GM21367 (cell line): ENCODE measurements at regions not wholly inside any gene's neighbourhood (a gene's known extent, or its start where the extent isn't known, plus 50 kb on each side); places are given as distances from the start of the nearest gene placed in this dataset.
"Not testable (repeated sequence)": the region's sequence is repeated elsewhere in the genome, so short reads cannot be mapped to it uniquely, and the experiment has no call there.

Experiments
- ATAC-seq: cut with Tn5 transposase; IDR thresholded peaks from one replicate; pipeline ENCODE4 v1.9.1; 2021; ENCODE audit not compliant: unreplicated experiment

DNA sequence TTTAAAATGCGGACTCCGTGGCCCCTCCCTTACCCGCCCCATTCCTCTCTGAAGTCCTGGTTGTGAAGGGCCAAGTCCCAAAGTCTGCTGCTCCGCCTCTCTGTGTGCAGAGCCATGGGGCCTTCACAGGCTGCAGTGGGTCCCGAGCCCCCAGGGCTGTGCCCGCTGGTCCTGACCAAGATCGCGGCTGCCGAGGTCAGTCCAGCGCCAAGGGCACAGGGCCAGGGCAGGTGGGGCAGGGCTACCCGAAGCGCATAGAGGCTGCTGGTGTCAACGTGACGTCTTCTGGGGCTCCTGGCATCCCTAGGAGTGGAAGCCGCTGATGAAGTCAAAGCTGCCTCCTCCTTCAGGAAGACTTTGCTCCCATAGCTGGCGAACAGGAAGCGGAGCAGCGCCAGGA lies 858.8 kb downstream of the TUBA3C start:
- not testable (repeated sequence) for ATAC-seq

DNA sequence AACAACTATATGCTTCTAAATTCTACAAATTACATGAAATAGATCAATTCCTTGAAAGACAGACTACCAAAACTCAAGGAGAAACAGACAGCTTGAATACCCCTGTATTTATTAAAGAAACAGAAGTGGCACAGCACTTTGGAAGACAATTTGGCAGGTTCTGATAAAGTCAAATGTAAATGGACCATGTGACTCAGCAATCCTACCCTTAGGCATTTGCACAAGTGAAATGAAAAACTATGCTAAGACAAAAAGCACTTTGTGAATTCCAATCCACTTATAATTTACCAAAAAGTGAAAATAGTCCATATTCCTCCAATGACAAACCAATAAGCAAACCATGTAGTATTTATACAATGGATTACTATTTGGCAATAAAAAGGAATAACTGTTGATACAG lies 862.0 kb downstream of the TUBA3C start:
- not testable (repeated sequence) for ATAC-seq

- not testable (repeated sequence) for ATAC-seq
Measured at GRCh38 chr13:18303240-18303813, 878.3 kb downstream of the TUBA3C start.

- not testable (repeated sequence) for ATAC-seq
Measured at GRCh38 chr13:18300968-18301367, 880.7 kb downstream of the TUBA3C start.

DNA sequence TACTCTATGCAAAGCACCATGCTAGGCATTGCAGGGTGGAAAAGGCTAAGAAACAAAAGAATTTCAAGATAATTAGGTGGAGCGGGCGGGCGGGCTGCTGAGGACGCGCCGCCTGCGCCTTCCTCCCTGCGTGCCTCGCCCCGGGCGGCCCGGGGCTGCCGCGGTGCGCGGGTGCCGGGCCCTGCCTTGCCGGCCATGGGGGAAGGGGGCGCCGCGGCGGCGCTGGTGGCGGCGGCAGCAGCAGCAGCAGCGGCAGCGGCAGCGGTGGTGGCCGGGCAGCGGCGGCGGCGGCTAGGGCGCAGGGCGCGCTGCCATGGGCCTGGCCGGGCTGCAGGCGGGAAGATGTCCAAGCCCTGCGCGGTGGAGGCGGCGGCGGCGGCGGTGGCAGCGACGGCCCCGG lies 884.3 kb downstream of the TUBA3C start:
- not testable (repeated sequence) for ATAC-seq

DNA sequence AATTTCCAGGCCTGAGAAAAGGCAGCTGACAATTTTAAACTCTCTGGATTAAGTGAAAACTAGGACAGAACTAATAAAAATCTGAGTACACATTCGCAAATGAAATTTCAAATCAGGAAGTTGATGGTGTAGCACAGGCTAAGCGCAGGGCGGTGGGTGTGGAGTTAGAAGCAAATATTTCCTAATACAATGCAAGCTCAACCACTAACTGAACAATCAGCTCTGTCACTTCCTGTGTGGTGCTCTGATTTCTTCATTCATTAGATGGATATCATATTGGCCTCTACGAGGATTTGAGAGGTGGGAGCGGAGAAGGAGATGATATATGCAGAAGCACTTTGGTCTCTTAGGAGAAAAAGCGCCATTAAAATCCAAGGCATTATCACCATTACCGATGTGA lies 885.0 kb downstream of the TUBA3C start:
- ATAC-seq = not testable (repeated sequence)

GRCh38 chr13:18294311-18294710 lies 887.3 kb downstream of the TUBA3C start:
- ATAC-seq = not testable (repeated sequence)

DNA sequence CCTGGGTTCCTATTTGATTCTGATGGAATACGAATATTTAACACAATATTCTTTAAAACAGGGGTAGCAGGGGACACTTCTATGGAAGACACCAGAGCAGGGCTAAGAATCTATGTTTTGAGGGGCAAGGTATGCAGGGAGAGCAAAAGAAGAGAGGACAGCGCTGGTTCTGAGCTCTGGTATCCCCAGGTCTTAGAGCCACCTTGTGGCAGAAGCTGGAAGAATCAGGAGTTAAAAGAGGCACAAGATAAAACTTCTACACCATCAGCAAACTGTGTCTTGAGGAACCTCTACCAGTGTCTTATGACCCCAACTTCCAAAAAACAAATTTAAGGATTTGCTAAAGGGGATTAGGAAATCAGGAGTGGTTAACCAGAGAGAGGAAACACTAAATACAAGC lies 894.8 kb downstream of the TUBA3C start:
- ATAC-seq = not testable (repeated sequence)

DNA sequence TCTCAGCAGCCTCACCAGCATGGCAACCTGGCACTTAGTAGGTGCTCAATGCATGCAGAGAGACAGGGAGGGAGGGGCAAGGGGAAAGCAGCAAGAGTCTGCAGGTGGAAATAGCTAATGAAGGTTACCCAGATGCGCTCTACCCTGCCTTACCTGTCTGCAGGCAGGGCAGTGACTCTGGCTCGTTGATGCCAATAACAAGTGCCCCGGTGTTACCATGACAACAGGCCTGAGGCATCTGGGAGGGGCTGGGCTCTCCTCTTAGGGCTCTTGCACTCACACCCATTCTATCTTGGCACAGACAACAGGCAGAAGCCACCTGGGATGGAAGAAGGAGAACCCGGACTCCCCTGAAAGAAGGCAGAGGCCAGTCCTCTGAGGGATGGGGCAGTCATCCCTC lies 896.0 kb downstream of the TUBA3C start:
- not testable (repeated sequence) for ATAC-seq

GRCh38 chr13:18284040-18284439 lies 897.6 kb downstream of the TUBA3C start:
- not testable (repeated sequence) for ATAC-seq

- ATAC-seq = not testable (repeated sequence)
Measured at GRCh38 chr13:18281829-18282597, 899.6 kb downstream of the TUBA3C start.

- ATAC-seq = not testable (repeated sequence)
Measured at GRCh38 chr13:18280904-18281828, 900.5 kb downstream of the TUBA3C start.

- not testable (repeated sequence) for ATAC-seq
Measured at GRCh38 chr13:18279971-18280370, 901.7 kb downstream of the TUBA3C start.

GRCh38 chr13:18277372-18277771 lies 904.3 kb downstream of the TUBA3C start:
- ATAC-seq = not testable (repeated sequence)

GRCh38 chr13:18276280-18276679 lies 905.3 kb downstream of the TUBA3C start:
- not testable (repeated sequence) for ATAC-seq

GRCh38 chr13:18273785-18274514 lies 907.7 kb downstream of the TUBA3C start:
- not testable (repeated sequence) for ATAC-seq

- ATAC-seq = not testable (repeated sequence)
Measured at GRCh38 chr13:18258801-18259419, 922.7 kb downstream of the TUBA3C start.

DNA sequence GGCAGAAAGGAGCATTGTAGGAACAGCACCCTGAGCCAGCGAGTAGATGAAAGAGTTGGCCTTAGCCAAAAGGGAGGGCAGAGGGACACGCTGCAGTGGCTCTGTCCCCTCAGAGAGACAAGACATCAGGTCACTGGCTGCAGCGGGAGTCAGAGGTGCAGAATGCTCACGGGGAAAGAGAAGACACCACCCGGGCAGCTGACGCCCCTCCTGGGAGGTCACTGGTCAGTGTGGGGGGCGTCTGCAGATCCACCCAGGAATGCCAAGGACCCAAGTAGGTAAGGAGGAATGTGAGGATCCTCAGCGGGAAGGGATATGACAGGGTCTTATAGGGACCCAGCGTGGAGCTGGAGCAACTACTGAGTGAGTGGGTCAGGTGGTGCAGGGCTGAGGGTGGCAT lies 923.9 kb downstream of the TUBA3C start:
- ATAC-seq = not testable (repeated sequence)

DNA sequence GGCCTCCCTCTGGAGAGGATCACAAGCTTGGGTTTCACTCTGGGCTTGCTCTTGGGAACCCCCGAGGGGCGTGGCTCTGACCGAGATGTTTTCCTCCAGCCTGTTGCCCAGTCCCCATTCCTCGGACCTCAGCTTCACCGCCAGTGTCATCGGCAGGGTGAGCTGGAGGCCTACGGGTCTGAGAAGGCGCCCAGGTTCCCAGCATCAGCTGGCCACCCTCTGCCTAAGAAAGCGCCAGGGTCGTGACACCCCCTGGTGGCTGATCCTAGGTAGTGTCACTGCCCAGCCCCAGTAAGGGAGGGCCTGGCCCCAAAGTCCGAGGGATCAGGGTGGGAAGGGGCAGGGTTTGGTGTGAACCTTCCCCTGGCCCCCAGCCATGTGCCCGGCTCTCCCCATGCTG lies 928.8 kb downstream of the TUBA3C start:
- not testable (repeated sequence) for ATAC-seq
